ENCODE measurements at regions not wholly inside any gene's neighbourhood (a gene's known extent, or its start where the extent isn't known, plus 50 kb on each side); places are given as distances from the start of the nearest gene placed in this dataset.

DNA sequence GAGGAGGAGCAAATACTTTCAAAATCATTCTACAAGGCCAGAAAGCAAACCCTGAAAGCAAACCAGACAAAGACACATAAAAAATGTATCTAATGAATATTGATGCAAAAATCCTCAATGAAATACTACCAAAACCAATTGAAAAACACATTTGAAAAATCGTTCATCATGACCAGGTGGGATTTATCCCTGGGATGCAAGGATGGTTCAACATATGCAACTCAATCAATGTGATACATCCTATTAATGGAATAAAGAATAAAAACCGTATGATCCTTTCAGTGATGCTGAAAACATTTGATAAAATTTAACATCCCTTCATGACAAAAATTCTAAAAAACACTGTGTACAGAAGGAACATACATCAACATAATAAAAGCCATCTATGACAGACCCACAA is 337.6 kb downstream of the NNT start:
- no peak for TF ChIP-seq EZH2 (IDR thresholded peaks at IDR 0.05; ENCODE audit: insufficient read depth, poor library complexity, severe bottlenecking)
- no peak for TF ChIP-seq EZH2phosphoT487 (IDR thresholded peaks at IDR 0.05; ENCODE audit: insufficient read depth, low read depth)
